HepG2 (cell line): ENCODE measurements at regions not wholly inside any gene's neighbourhood (a gene's known extent, or its start where the extent isn't known, plus 50 kb on each side); places are given as distances from the start of the nearest gene placed in this dataset.

Experiments
- ATAC-seq: fragments of 200-7000 bp; cut with Tn5 transposase; 3 replicates; pipeline ENCODE4 v1.9.1; 2020; ENCODE audit warnings: mild to moderate bottlenecking, moderate library complexity
- BruUV-seq: library from RNA; stranded (reverse); fragments of 400-500 nt; replicated peaks from 2 replicates; lab custom pipeline; 2021; lab: Mats Ljungman, UMichigan
- CTCF ChIA-PET: fragments of 300-600 bp; formaldehyde crosslinking; extraction: SDS; loops from one replicate; lab custom pipeline; 2021; ENCODE audit warnings: low total read pairs, inconsistent platforms, low intra/inter-chr PET ratio; lab: Yijun Ruan, JAX
- POLR2A ChIA-PET: fragments of 350-600 bp; sonication (Branson Sonifier 250); formaldehyde crosslinking; loops from one replicate; lab custom pipeline; 2020; ENCODE audit warnings: antibody characterized with exemption, inconsistent platforms; lab: Yijun Ruan, JAX
- DNase-seq: peaks from one replicate; pipeline ENCODE4 v3.0.0-alpha.2; 2015; ENCODE audit warnings: low spot score
- FAIRE-seq: peaks from 3 replicates; lab custom pipeline; 2011; peaks lifted over from hg19 to GRCh38; lab: Jason Lieb, UNC
- H2AFZ ChIP-seq: one replicate; pipeline ENCODE4 v1.6.1; 2011; ENCODE audit warnings: low read length, inconsistent platforms
- H3K27ac ChIP-seq: fragments of 300-600 bp; 3 replicates; pipeline ENCODE4 v1.8.0; 2011; ENCODE audit warnings: mixed run types, mild to moderate bottlenecking, mixed read lengths, low read length, inconsistent platforms; ENCODE audit not compliant: insufficient read depth; ENCODE audit errors: extremely low read length
- H3K27me3 ChIP-seq, 2 experiments: fragments of 200-600 bp in 1 of 2; 2 replicates in 1 of 2; 3 replicates in 1 of 2; pipeline versions ENCODE4 v1.6.0 to v1.8.0; 2011; ENCODE audit warnings: low read length in 2 of 2, mild to moderate bottlenecking in 2 of 2, moderate library complexity in 2 of 2, inconsistent platforms in 1 of 2; ENCODE audit not compliant: insufficient read depth in 2 of 2, control insufficient read depth in 1 of 2
- H3K36me3 ChIP-seq, 2 experiments: fragments of 200-600 bp in 1 of 2; replicated peaks in 1 of 2; 2 replicates in 1 of 2; 3 replicates in 1 of 2; pipeline versions ENCODE4 v1.5.1 to v1.8.0; 2011; ENCODE audit warnings: low read length in 2 of 2, inconsistent platforms in 1 of 2; ENCODE audit not compliant: insufficient read depth in 2 of 2, control insufficient read depth in 1 of 2
- H3K4me1 ChIP-seq: 2 replicates; pipeline ENCODE4 v1.5.1; 2012; ENCODE audit warnings: low read length, inconsistent platforms; ENCODE audit not compliant: insufficient read depth
- H3K4me2 ChIP-seq: 2 replicates; pipeline ENCODE4 v1.6.0; 2011; ENCODE audit warnings: low read depth, low read length, inconsistent platforms
- H3K4me3 ChIP-seq, 3 experiments: fragments of 200-600 bp in 1 of 3; sonication (generic), shearing (Covaris generic) in 1 of 3; replicated peaks in 1 of 3; 2 replicates each; pipeline ENCODE4 v1.5.1; 2011 to 2016; ENCODE audit warnings: low read length in 3 of 3, inconsistent platforms in 2 of 3, low read depth in 2 of 3, mild to moderate bottlenecking in 2 of 3, control low read depth in 1 of 3, mixed read lengths in 1 of 3; ENCODE audit not compliant: insufficient read depth in 1 of 3
- H3K79me2 ChIP-seq: one replicate; pipeline ENCODE4 v1.6.1; 2011; ENCODE audit warnings: low read length, inconsistent platforms; ENCODE audit not compliant: insufficient read depth
- H3K9ac ChIP-seq: 2 replicates; pipeline ENCODE4 v1.6.0; 2011; ENCODE audit warnings: mild to moderate bottlenecking, low read depth, low read length, inconsistent platforms; ENCODE audit not compliant: insufficient read depth
- H3K9me3 ChIP-seq: 2 replicates; pipeline ENCODE4 v1.5.1; 2012; ENCODE audit warnings: mild to moderate bottlenecking, low read length
- H4K20me1 ChIP-seq: 2 replicates; pipeline ENCODE4 v1.6.0; 2011; ENCODE audit warnings: inconsistent platforms, mild to moderate bottlenecking, low read length, moderate library complexity; ENCODE audit not compliant: insufficient read depth
- ARID4A ChIP-seq: sonication (generic); formaldehyde crosslinking; IDR thresholded peaks from 2 replicates; pipeline ENCODE4 v1.5.0; 2020; ENCODE audit warnings: mild to moderate bottlenecking, missing genetic modification reagents, borderline replicate concordance
- DNMT3B ChIP-seq: conservative IDR thresholded peaks from 2 replicates; pipeline ENCODE4 v1.6.1; 2016; ENCODE audit warnings: missing biosample characterization, control low read depth
- DR1 ChIP-seq: sonication (generic); formaldehyde crosslinking; IDR thresholded peaks from 2 replicates; pipeline ENCODE4 v1.8.0; 2021; ENCODE audit warnings: mild to moderate bottlenecking, missing genetic modification reagents, inconsistent platforms
- HMGA1 ChIP-seq: sonication (generic); formaldehyde crosslinking; conservative IDR thresholded peaks from 2 replicates; pipeline ENCODE4 v1.4.0; 2020; ENCODE audit warnings: missing genetic modification reagents
- NR3C1 ChIP-seq: sonication (generic); formaldehyde crosslinking; IDR thresholded peaks from 2 replicates; pipeline ENCODE4 v1.4.0; 2020; ENCODE audit warnings: missing genetic modification reagents
- ZNF224 ChIP-seq: sonication (generic); formaldehyde crosslinking; IDR thresholded peaks from 2 replicates; pipeline ENCODE4 v1.5.0; 2020; ENCODE audit warnings: mild to moderate bottlenecking, missing genetic modification reagents
- ZNF350 ChIP-seq: sonication (generic); formaldehyde crosslinking; IDR thresholded peaks from 2 replicates; pipeline ENCODE4 v1.4.0; 2020; ENCODE audit warnings: mild to moderate bottlenecking, low read depth, missing genetic modification reagents, borderline replicate concordance
- WGBS: methylation state at CpG from one replicate; pipeline ENCODE4 v1.1.6; 2017; ENCODE audit warnings: low lambda C conversion rate; 5-methylcytosine and 5-hydroxymethylcytosine counted together
- in situ Hi-C: cut with HindIII; loops from 2 replicates; pipeline ENCODE4 v1.10.0; 2017; ENCODE audit warnings: low pct_unique_long_range_greater_than_20kb; ENCODE audit not compliant: extremely low pct_ligation_motif_present
- intact Hi-C: fragments of 100-400 bp; cut with micrococcal nuclease; formaldehyde crosslinking; loops from one replicate; pipeline ENCODE4 v1.10.0; 2022; ENCODE audit not compliant: unreplicated experiment
- TF ChIP-seq, protein P1 (sequence below): sonication (generic); formaldehyde crosslinking; IDR thresholded peaks from 2 replicates; pipeline ENCODE4 v1.9.0; 2021; ENCODE audit warnings: missing genetic modification reagents, borderline replicate concordance
- TF ChIP-seq, protein P2 (sequence below): sonication (generic); formaldehyde crosslinking; IDR thresholded peaks from 2 replicates; pipeline ENCODE4 v1.4.0; 2020; ENCODE audit warnings: mild to moderate bottlenecking, missing genetic modification reagents, borderline replicate concordance
- TF ChIP-seq, protein P3 (sequence below): IDR thresholded peaks from 2 replicates; pipeline ENCODE4 v1.6.1; 2012; ENCODE audit warnings: inconsistent platforms

GRCh38 chr9:1238407-1238806 is 188.2 kb downstream of the DMRT2 start:
- intact Hi-C loops (no loop called here), in situ Hi-C loops (no loop called here)
- H3K4me1 ChIP-seq = peaks cover 2% of the 10 kb centered on the region
- no peak overlapping the region for H2AFZ ChIP-seq
- ATAC-seq (no peak), DNase-seq (no peak), FAIRE-seq (no peak)
- BruUV-seq = no TSS peak
- CTCF ChIA-PET = no interaction called here
- H3K27me3 ChIP-seq = no peaks in the 10 kb centered on the region
- H4K20me1 ChIP-seq = no peaks in the 10 kb centered on the region
- no peak overlapping the region for H3K9ac ChIP-seq
- H3K4me3 ChIP-seq = no peak overlapping the region
- WGBS = 43% methylated on average over 3 of the region's 3 CpGs
- no peaks in the 10 kb centered on the region for H3K79me2 ChIP-seq
- H3K27ac ChIP-seq = no peak overlapping the region
- no peaks in the 10 kb centered on the region for H3K9me3 ChIP-seq
- H3K4me2 ChIP-seq = no peak overlapping the region
- H3K36me3 ChIP-seq = no peaks in the 10 kb centered on the region
- POLR2A ChIA-PET = no interaction called here
- TF ChIP-seq ARID4A (CRISPR knock-in tag) (no peak), DNMT3B (no peak), NR3C1 (no peak), ZNF350 (CRISPR knock-in tag) (no peak), DR1 (no peak), HMGA1 (CRISPR knock-in tag) (no peak), ZNF224 (CRISPR knock-in tag) (no peak)
- TF ChIP-seq, protein P1, sequence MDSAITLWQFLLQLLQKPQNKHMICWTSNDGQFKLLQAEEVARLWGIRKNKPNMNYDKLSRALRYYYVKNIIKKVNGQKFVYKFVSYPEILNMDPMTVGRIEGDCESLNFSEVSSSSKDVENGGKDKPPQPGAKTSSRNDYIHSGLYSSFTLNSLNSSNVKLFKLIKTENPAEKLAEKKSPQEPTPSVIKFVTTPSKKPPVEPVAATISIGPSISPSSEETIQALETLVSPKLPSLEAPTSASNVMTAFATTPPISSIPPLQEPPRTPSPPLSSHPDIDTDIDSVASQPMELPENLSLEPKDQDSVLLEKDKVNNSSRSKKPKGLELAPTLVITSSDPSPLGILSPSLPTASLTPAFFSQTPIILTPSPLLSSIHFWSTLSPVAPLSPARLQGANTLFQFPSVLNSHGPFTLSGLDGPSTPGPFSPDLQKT (CRISPR knock-in tag) = no peak
- TF ChIP-seq, protein P2, sequence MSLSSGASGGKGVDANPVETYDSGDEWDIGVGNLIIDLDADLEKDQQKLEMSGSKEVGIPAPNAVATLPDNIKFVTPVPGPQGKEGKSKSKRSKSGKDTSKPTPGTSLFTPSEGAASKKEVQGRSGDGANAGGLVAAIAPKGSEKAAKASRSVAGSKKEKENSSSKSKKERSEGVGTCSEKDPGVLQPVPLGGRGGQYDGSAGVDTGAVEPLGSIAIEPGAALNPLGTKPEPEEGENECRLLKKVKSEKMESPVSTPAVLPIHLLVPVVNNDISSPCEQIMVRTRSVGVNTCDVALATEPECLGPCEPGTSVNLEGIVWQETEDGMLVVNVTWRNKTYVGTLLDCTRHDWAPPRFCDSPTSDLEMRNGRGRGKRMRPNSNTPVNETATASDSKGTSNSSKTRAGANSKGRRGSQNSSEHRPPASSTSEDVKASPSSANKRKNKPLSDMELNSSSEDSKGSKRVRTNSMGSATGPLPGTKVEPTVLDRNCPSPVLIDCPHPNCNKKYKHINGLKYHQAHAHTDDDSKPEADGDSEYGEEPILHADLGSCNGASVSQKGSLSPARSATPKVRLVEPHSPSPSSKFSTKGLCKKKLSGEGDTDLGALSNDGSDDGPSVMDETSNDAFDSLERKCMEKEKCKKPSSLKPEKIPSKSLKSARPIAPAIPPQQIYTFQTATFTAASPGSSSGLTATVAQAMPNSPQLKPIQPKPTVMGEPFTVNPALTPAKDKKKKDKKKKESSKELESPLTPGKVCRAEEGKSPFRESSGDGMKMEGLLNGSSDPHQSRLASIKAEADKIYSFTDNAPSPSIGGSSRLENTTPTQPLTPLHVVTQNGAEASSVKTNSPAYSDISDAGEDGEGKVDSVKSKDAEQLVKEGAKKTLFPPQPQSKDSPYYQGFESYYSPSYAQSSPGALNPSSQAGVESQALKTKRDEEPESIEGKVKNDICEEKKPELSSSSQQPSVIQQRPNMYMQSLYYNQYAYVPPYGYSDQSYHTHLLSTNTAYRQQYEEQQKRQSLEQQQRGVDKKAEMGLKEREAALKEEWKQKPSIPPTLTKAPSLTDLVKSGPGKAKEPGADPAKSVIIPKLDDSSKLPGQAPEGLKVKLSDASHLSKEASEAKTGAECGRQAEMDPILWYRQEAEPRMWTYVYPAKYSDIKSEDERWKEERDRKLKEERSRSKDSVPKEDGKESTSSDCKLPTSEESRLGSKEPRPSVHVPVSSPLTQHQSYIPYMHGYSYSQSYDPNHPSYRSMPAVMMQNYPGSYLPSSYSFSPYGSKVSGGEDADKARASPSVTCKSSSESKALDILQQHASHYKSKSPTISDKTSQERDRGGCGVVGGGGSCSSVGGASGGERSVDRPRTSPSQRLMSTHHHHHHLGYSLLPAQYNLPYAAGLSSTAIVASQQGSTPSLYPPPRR = no peak
- TF ChIP-seq, protein P3, sequence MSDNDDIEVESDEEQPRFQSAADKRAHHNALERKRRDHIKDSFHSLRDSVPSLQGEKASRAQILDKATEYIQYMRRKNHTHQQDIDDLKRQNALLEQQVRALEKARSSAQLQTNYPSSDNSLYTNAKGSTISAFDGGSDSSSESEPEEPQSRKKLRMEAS = no peak
